ENCODE measurements at regions not wholly inside any gene's neighbourhood (a gene's known extent, or its start where the extent isn't known, plus 50 kb on each side); places are given as distances from the start of the nearest gene placed in this dataset.

DNA sequence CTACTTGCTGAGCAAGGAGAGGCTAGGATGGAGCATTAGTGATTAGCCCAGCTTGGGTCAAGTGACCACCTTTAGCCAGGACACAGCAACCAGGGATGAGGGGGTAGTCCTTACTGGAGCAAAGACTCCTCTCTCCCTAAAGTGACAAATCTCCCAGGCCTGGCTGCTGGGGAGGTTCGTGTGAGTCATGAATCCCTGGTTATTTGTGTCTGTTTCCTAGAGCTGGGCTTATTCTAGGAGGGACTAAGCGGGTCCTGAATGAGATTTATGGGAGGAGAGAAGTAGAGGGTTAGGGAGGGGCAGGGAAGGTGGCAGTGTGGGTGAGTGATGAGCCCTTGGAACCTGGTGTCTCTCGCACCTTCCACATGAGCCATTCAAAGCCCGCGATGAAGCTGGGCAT is 487.3 kb downstream of the TSHZ3 start:
- TF ChIP-seq, protein P1, sequence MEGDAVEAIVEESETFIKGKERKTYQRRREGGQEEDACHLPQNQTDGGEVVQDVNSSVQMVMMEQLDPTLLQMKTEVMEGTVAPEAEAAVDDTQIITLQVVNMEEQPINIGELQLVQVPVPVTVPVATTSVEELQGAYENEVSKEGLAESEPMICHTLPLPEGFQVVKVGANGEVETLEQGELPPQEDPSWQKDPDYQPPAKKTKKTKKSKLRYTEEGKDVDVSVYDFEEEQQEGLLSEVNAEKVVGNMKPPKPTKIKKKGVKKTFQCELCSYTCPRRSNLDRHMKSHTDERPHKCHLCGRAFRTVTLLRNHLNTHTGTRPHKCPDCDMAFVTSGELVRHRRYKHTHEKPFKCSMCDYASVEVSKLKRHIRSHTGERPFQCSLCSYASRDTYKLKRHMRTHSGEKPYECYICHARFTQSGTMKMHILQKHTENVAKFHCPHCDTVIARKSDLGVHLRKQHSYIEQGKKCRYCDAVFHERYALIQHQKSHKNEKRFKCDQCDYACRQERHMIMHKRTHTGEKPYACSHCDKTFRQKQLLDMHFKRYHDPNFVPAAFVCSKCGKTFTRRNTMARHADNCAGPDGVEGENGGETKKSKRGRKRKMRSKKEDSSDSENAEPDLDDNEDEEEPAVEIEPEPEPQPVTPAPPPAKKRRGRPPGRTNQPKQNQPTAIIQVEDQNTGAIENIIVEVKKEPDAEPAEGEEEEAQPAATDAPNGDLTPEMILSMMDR (IDR thresholded peaks at IDR 0.05), result no peak
- TF ChIP-seq, protein P2, sequence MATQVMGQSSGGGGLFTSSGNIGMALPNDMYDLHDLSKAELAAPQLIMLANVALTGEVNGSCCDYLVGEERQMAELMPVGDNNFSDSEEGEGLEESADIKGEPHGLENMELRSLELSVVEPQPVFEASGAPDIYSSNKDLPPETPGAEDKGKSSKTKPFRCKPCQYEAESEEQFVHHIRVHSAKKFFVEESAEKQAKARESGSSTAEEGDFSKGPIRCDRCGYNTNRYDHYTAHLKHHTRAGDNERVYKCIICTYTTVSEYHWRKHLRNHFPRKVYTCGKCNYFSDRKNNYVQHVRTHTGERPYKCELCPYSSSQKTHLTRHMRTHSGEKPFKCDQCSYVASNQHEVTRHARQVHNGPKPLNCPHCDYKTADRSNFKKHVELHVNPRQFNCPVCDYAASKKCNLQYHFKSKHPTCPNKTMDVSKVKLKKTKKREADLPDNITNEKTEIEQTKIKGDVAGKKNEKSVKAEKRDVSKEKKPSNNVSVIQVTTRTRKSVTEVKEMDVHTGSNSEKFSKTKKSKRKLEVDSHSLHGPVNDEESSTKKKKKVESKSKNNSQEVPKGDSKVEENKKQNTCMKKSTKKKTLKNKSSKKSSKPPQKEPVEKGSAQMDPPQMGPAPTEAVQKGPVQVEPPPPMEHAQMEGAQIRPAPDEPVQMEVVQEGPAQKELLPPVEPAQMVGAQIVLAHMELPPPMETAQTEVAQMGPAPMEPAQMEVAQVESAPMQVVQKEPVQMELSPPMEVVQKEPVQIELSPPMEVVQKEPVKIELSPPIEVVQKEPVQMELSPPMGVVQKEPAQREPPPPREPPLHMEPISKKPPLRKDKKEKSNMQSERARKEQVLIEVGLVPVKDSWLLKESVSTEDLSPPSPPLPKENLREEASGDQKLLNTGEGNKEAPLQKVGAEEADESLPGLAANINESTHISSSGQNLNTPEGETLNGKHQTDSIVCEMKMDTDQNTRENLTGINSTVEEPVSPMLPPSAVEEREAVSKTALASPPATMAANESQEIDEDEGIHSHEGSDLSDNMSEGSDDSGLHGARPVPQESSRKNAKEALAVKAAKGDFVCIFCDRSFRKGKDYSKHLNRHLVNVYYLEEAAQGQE (IDR thresholded peaks at IDR 0.05; ENCODE audit: insufficient read depth in 1 of 2, low read depth in 2 of 2, low read length in 1 of 2), result no peak
- TF ChIP-seq TCF7L2 (IDR thresholded peaks at IDR 0.05; ENCODE audit: low read depth, low read length) (no peak), POLR2AphosphoS5 (IDR thresholded peaks at IDR 0.05; ENCODE audit: low read depth, low read length) (no peak)

Measured in Panc1 (cell line).